ENCODE measurements at regions not wholly inside any gene's neighbourhood (a gene's known extent, or its start where the extent isn't known, plus 50 kb on each side); places are given as distances from the start of the nearest gene placed in this dataset.

GRCh38 chr5:89204756-89205155, 321.8 kb upstream of the MEF2C start:
- H3K9me2 ChIP-seq (ENCODE audit: insufficient read depth, low read length): no peaks in the 10 kb centered on the region
- H3K79me2 ChIP-seq (replicated peaks; ENCODE audit: insufficient read depth, low read length): no peaks in the 10 kb centered on the region
- no peaks in the 10 kb centered on the region for H3F3A ChIP-seq (ENCODE audit: insufficient read depth, low read length, poor library complexity, severe bottlenecking)
- no peak overlapping the region for H3K27ac ChIP-seq (ENCODE audit: low read length)
- no peaks in the 10 kb centered on the region for H3K36me3 ChIP-seq (ENCODE audit: insufficient read depth, low read length)
- H4K20me1 ChIP-seq (ENCODE audit: insufficient read depth): no peaks in the 10 kb centered on the region
- no peak overlapping the region for H3K9ac ChIP-seq (ENCODE audit: low read length)
- TF ChIP-seq TAF1 (IDR thresholded peaks at IDR 0.05; ENCODE audit: low read depth) (no peak), POLR2AphosphoS5 (IDR thresholded peaks at IDR 0.05) (no peak), RAD21 (conservative IDR thresholded peaks at IDR 0.05) (no peak), CTCF (IDR thresholded peaks at IDR 0.05; ENCODE audit: poor library complexity, severe bottlenecking) (no peak), REST (IDR thresholded peaks at IDR 0.05; ENCODE audit: borderline replicate concordance) (no peak)
- H3K27me3 ChIP-seq (ENCODE audit: insufficient read depth, low read depth, low read length): no peaks in the 10 kb centered on the region
- H3K9me3 ChIP-seq (ENCODE audit: low read length): peaks cover 5% of the 10 kb centered on the region
- no peak overlapping the region for H3K4me2 ChIP-seq (ENCODE audit: low read length)
- H2AFZ ChIP-seq (ENCODE audit: low read depth, low read length): no peak overlapping the region
- no peak overlapping the region for H3K4me3 ChIP-seq (ENCODE audit: low read length)

GRCh38 chr5:89203611-89204010, 320.6 kb upstream of the MEF2C start:
- no peak overlapping the region for H2AFZ ChIP-seq (ENCODE audit: low read depth, low read length)
- no peaks in the 10 kb centered on the region for H3K27me3 ChIP-seq (ENCODE audit: insufficient read depth, low read depth, low read length)
- H3K9me3 ChIP-seq (ENCODE audit: low read length): peaks cover 5% of the 10 kb centered on the region
- no peaks in the 10 kb centered on the region for H3K36me3 ChIP-seq (ENCODE audit: insufficient read depth, low read length)
- no peaks in the 10 kb centered on the region for H3K79me2 ChIP-seq (replicated peaks; ENCODE audit: insufficient read depth, low read length)
- H4K20me1 ChIP-seq (ENCODE audit: insufficient read depth): no peaks in the 10 kb centered on the region
- no peaks in the 10 kb centered on the region for H3K9me2 ChIP-seq (ENCODE audit: insufficient read depth, low read length)
- H3F3A ChIP-seq (ENCODE audit: insufficient read depth, low read length, poor library complexity, severe bottlenecking): no peaks in the 10 kb centered on the region
- no peak for TF ChIP-seq EZH2 (IDR thresholded peaks at IDR 0.05; ENCODE audit: borderline replicate concordance, insufficient read depth, low read length, poor library complexity, severe bottlenecking)
- no peak for TF ChIP-seq EP300 (conservative IDR thresholded peaks at IDR 0.05; ENCODE audit: poor library complexity, severe bottlenecking)
- no peak for TF ChIP-seq REST (IDR thresholded peaks at IDR 0.05; ENCODE audit: borderline replicate concordance)
- no peak for TF ChIP-seq CTCF (IDR thresholded peaks at IDR 0.05; ENCODE audit: poor library complexity, severe bottlenecking)
- no peak for TF ChIP-seq POLR2AphosphoS5 (IDR thresholded peaks at IDR 0.05)
- no peak for TF ChIP-seq RAD21 (conservative IDR thresholded peaks at IDR 0.05)
- no peak for TF ChIP-seq MXI1 (conservative IDR thresholded peaks at IDR 0.05; ENCODE audit: poor library complexity, severe bottlenecking)
- TF ChIP-seq TAF1 (IDR thresholded peaks at IDR 0.05; ENCODE audit: low read depth): no peak
- TF ChIP-seq SMC3 (conservative IDR thresholded peaks at IDR 0.05; ENCODE audit: poor library complexity): no peak
- H3K4me3 ChIP-seq (ENCODE audit: low read length): no peak overlapping the region
- no peak overlapping the region for H3K9ac ChIP-seq (ENCODE audit: low read length)
- no peak overlapping the region for H3K27ac ChIP-seq (ENCODE audit: low read length)
- H3K4me2 ChIP-seq (ENCODE audit: low read length): no peak overlapping the region

Measured in neural cell (in vitro differentiated cells).